ENCODE measurements at regions not wholly inside any gene's neighbourhood (a gene's known extent, or its start where the extent isn't known, plus 50 kb on each side); places are given as distances from the start of the nearest gene placed in this dataset.

- Histone ChIP-seq H3K9ac (ENCODE audit: low read depth, low read length) (no peak overlapping the region), H3K14ac (replicated peaks; ENCODE audit: low read depth, low read length) (no peak overlapping the region), H3K9me1 (ENCODE audit: insufficient read depth, low read length) (no peaks in the 10 kb centered on the region), H2BK5ac (ENCODE audit: low read depth, low read length, poor library complexity, severe bottlenecking) (no peak overlapping the region), H3K9me3 (ENCODE audit: control insufficient read depth, insufficient read depth, low read length) (peaks cover 6% of the 10 kb centered on the region), H2BK120ac (ENCODE audit: low read depth, low read length) (no peak overlapping the region), H3K4me3 (ENCODE audit: insufficient read depth, low read depth, low read length) (no peak overlapping the region), H3K4me2 (ENCODE audit: low read depth, low read length) (no peak overlapping the region), H2AK9ac (replicated peaks; ENCODE audit: low read depth, low read length, poor library complexity) (no peak overlapping the region), H3K23ac (ENCODE audit: low read depth, low read length) (no peak overlapping the region), H3K27me3 (ENCODE audit: control insufficient read depth, insufficient read depth, low read length) (no peaks in the 10 kb centered on the region), H4K8ac (ENCODE audit: low read depth in 2 of 2, low read length in 2 of 2) (no peak overlapping the region), H4K20me1 (ENCODE audit: insufficient read depth, low read length) (no peaks in the 10 kb centered on the region), H3K4me1 (ENCODE audit: control insufficient read depth, insufficient read depth, low read length) (no peaks in the 10 kb centered on the region; the same call in 1 of the 2 replicates), H3K36me3 (ENCODE audit: control insufficient read depth, insufficient read depth, low read length) (no peaks in the 10 kb centered on the region), H3K18ac (ENCODE audit: low read depth, low read length) (no peak overlapping the region), H4K91ac (ENCODE audit: insufficient read depth, low read depth, low read length) (no peak overlapping the region), H2AFZ (replicated peaks; ENCODE audit: low read length, poor library complexity) (no peak overlapping the region), H2BK15ac (ENCODE audit: low read depth, low read length) (no peak overlapping the region), H3K56ac (ENCODE audit: extremely low read depth, insufficient read depth, low read length) (no peak overlapping the region), H2AK5ac (ENCODE audit: low read depth, low read length) (no peak overlapping the region), H4K5ac (ENCODE audit: low read depth, low read length) (no peak overlapping the region), H2BK20ac (ENCODE audit: low read depth, low read length) (no peak overlapping the region), H3K79me1 (ENCODE audit: low read depth in 1 of 2, low read length in 2 of 2) (no peaks in the 10 kb centered on the region), H3K4ac (ENCODE audit: low read depth, low read length) (no peak overlapping the region), H3K27ac (ENCODE audit: insufficient read depth, low read length) (no peak overlapping the region)
- ChIA-PET CTCF (interaction anchor here (1.5 kb wide), 1 partner anchor 12 kb away, joined by 4 read pairs; no protein-coding TSS in a partner anchor), POLR2A (ENCODE audit: unreplicated experiment) (no interaction called here)
- TF ChIP-seq MAFK (IDR thresholded peaks at IDR 0.05; ENCODE audit: low read depth, low read length) (no peak), USF2 (IDR thresholded peaks at IDR 0.05; ENCODE audit: low read depth, low read length) (no peak), RAD21 (IDR thresholded peaks at IDR 0.05; ENCODE audit: low read length) (no peak), BHLHE40 (IDR thresholded peaks at IDR 0.05; ENCODE audit: low read depth, low read length) (no peak), CTCF (conservative IDR thresholded peaks at IDR 0.05; ENCODE audit: low read depth, low read length) (no peak), RFX5 (IDR thresholded peaks at IDR 0.05; ENCODE audit: low read depth, low read length) (no peak), MAZ (IDR thresholded peaks at IDR 0.05; ENCODE audit: borderline replicate concordance, low read depth, low read length) (no peak), SMC3 (IDR thresholded peaks at IDR 0.05; ENCODE audit: low read depth, low read length) (no peak), NFE2L2 (IDR thresholded peaks at IDR 0.05; ENCODE audit: low read depth, low read length) (no peak), CEBPB (IDR thresholded peaks at IDR 0.05; ENCODE audit: low read depth, low read length) (no peak), POLR2A (IDR thresholded peaks at IDR 0.05; ENCODE audit: low read depth, low read length) (no peak), CHD1 (IDR thresholded peaks at IDR 0.05; ENCODE audit: low read depth, low read length) (no peak), MXI1 (IDR thresholded peaks at IDR 0.05; ENCODE audit: borderline replicate concordance, low read depth, low read length) (no peak)
- intact Hi-C loops (cut with micrococcal nuclease) (no loop called here), in situ Hi-C loops (cut with MboI; ENCODE audit: low sequenced_read_pairs) (no loop called here), dilution Hi-C loops (cut with HindIII; ENCODE audit: low sequenced_read_pairs, unreplicated experiment) (no loop called here)
- ATAC-seq (ENCODE audit: low read depth) (no peak), DNase-seq (no peak)
- no CpG with 5 or more reads among the region's 3 CpGs for WGBS, 2 experiments (ENCODE audit: extremely low coverage in 2 of 2, insufficient read length in 1 of 2)
- no TSS peak for BruUV-seq (replicated peaks)
Measured at GRCh38 chr12:77619425-77619824, 211.3 kb upstream of the NAV3 start.

Measured in IMR-90 (cell line).